ENCODE measurements at regions not wholly inside any gene's neighbourhood (a gene's known extent, or its start where the extent isn't known, plus 50 kb on each side); places are given as distances from the start of the nearest gene placed in this dataset.

DNA sequence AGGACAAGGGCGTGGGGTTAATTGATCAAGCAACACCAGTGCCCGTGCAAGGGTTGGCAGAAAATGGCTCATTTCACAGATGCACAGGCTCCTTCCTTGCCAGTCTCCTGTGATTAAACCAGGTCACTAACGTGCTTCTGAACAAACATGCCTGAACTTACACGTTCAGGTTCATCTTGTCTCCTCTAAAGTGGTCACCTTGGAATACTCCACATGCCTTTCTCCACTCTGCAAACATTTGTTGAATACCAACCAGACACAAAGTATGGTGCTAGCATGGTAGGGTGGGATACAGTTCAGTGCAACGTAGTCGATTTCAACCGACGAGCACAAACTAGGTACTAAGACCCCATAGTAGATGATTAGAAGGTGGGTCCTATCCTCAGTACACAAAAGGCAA, 72.6 kb upstream of the PTPRT start:
- no peaks in the 10 kb centered on the region for H3K36me3 ChIP-seq (ENCODE audit: insufficient read depth, low read length)
- no peaks in the 10 kb centered on the region for H3K79me2 ChIP-seq (ENCODE audit: insufficient read depth, low read depth, low read length)
- BruUV-seq (replicated peaks), result no TSS peak
- H3K4me1 ChIP-seq (ENCODE audit: insufficient read depth, low read length, poor library complexity, severe bottlenecking), result no peaks in the 10 kb centered on the region
- CTCF ChIA-PET (ENCODE audit: unreplicated experiment), result no interaction called here
- no peaks in the 10 kb centered on the region for H3K9me2 ChIP-seq (ENCODE audit: insufficient read depth, low read length)
- no peak overlapping the region for H2AFZ ChIP-seq (ENCODE audit: low read length)
- H3K27ac ChIP-seq (ENCODE audit: low read depth, low read length, poor library complexity, severe bottlenecking), result no peak overlapping the region
- TF ChIP-seq, protein P1, sequence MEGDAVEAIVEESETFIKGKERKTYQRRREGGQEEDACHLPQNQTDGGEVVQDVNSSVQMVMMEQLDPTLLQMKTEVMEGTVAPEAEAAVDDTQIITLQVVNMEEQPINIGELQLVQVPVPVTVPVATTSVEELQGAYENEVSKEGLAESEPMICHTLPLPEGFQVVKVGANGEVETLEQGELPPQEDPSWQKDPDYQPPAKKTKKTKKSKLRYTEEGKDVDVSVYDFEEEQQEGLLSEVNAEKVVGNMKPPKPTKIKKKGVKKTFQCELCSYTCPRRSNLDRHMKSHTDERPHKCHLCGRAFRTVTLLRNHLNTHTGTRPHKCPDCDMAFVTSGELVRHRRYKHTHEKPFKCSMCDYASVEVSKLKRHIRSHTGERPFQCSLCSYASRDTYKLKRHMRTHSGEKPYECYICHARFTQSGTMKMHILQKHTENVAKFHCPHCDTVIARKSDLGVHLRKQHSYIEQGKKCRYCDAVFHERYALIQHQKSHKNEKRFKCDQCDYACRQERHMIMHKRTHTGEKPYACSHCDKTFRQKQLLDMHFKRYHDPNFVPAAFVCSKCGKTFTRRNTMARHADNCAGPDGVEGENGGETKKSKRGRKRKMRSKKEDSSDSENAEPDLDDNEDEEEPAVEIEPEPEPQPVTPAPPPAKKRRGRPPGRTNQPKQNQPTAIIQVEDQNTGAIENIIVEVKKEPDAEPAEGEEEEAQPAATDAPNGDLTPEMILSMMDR (conservative IDR thresholded peaks at IDR 0.05; ENCODE audit: low read length), result no peak
- TF ChIP-seq EZH2phosphoT487 (IDR thresholded peaks at IDR 0.05; ENCODE audit: borderline replicate concordance, low read depth, low read length), result no peak
- intact Hi-C loops (cut with micrococcal nuclease; ENCODE audit: unreplicated experiment), result no loop called here
- H3K4me3 ChIP-seq (ENCODE audit: low read depth, low read length, poor library complexity, severe bottlenecking), result no peak overlapping the region
- H3K9me3 ChIP-seq (ENCODE audit: low read length), result no peaks in the 10 kb centered on the region
- no peak overlapping the region for H3K4me2 ChIP-seq (ENCODE audit: low read length)
- no peak for DNase-seq (ENCODE audit: low spot score)
- POLR2A ChIA-PET, result no interaction called here
- H4K20me1 ChIP-seq (ENCODE audit: insufficient read depth, low read length), result no peaks in the 10 kb centered on the region

DNA sequence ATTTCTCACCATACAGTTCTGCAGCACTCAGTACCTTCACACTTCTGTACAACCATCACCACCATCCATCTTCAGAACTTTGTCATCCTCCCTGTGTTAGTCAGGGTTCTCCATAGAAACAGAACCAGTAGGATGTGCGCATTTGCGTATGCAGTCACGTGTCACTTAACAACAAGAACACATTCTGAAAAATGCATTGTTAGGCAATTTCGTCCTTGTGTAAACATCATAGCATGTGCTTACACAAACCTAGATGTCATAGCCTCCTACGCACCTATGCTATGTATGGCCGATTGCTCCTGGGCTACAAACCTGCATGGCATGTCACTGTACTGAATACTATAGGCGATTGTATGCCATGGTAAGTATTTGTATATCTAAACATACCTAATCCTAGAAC, 66.2 kb upstream of the PTPRT start:
- ChIA-PET CTCF (ENCODE audit: unreplicated experiment) (no interaction called here), POLR2A (no interaction called here)
- no TSS peak for BruUV-seq (replicated peaks)
- H3K9me3 ChIP-seq (ENCODE audit: low read length), result no peaks in the 10 kb centered on the region
- no peak overlapping the region for H3K4me3 ChIP-seq (ENCODE audit: low read depth, low read length, poor library complexity, severe bottlenecking)
- no peak overlapping the region for H2AFZ ChIP-seq (ENCODE audit: low read length)
- intact Hi-C loops (cut with micrococcal nuclease; ENCODE audit: unreplicated experiment), result no loop called here
- DNase-seq (ENCODE audit: low spot score), result no peak
- H3K79me2 ChIP-seq (ENCODE audit: insufficient read depth, low read depth, low read length), result no peaks in the 10 kb centered on the region
- H3K4me1 ChIP-seq (ENCODE audit: insufficient read depth, low read length, poor library complexity, severe bottlenecking), result no peaks in the 10 kb centered on the region
- H3K36me3 ChIP-seq (ENCODE audit: insufficient read depth, low read length), result no peaks in the 10 kb centered on the region
- TF ChIP-seq, protein P1 (conservative IDR thresholded peaks at IDR 0.05; ENCODE audit: low read length), result no peak
- no peak for TF ChIP-seq EZH2phosphoT487 (IDR thresholded peaks at IDR 0.05; ENCODE audit: borderline replicate concordance, low read depth, low read length)
- H3K9me2 ChIP-seq (ENCODE audit: insufficient read depth, low read length), result no peaks in the 10 kb centered on the region
- H3K27ac ChIP-seq (ENCODE audit: low read depth, low read length, poor library complexity, severe bottlenecking), result no peak overlapping the region
- no peak overlapping the region for H3K4me2 ChIP-seq (ENCODE audit: low read length)
- no peaks in the 10 kb centered on the region for H4K20me1 ChIP-seq (ENCODE audit: insufficient read depth, low read length)

DNA sequence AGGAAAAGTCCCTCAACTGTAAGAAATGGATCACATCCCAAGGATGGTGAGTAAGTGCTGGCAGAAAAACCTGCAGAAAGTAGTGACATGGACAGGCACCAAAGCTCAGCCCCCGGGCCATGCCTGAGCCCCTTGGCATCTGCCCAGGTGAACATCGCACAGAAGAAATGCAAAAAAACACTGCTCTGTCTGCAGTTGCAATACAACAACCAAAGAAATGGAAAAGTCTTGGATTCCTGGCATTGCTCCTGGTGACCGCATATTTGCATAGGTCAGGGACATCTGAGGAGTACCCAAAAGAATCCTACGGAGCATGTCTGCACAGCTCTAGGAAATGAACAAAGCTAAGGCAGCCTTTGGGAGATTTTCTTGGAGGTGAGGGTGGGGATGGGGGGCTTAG, 63.1 kb upstream of the PTPRT start:
- no peaks in the 10 kb centered on the region for H4K20me1 ChIP-seq (ENCODE audit: insufficient read depth, low read length)
- H3K4me2 ChIP-seq (ENCODE audit: low read length), result no peak overlapping the region
- H3K36me3 ChIP-seq (ENCODE audit: insufficient read depth, low read length), result no peaks in the 10 kb centered on the region
- no peaks in the 10 kb centered on the region for H3K9me2 ChIP-seq (ENCODE audit: insufficient read depth, low read length)
- no peaks in the 10 kb centered on the region for H3K9me3 ChIP-seq (ENCODE audit: low read length)
- no TSS peak for BruUV-seq (replicated peaks)
- intact Hi-C loops (cut with micrococcal nuclease; ENCODE audit: unreplicated experiment), result no loop called here
- H3K4me3 ChIP-seq (ENCODE audit: low read depth, low read length, poor library complexity, severe bottlenecking), result no peak overlapping the region
- DNase-seq (ENCODE audit: low spot score), result no peak
- H2AFZ ChIP-seq (ENCODE audit: low read length), result no peak overlapping the region
- POLR2A ChIA-PET, result no interaction called here
- TF ChIP-seq, protein P1 (conservative IDR thresholded peaks at IDR 0.05; ENCODE audit: low read length), result no peak
- no peak for TF ChIP-seq EZH2phosphoT487 (IDR thresholded peaks at IDR 0.05; ENCODE audit: borderline replicate concordance, low read depth, low read length)
- CTCF ChIA-PET (ENCODE audit: unreplicated experiment), result no interaction called here
- H3K79me2 ChIP-seq (ENCODE audit: insufficient read depth, low read depth, low read length), result no peaks in the 10 kb centered on the region
- H3K4me1 ChIP-seq (ENCODE audit: insufficient read depth, low read length, poor library complexity, severe bottlenecking), result no peaks in the 10 kb centered on the region
- no peak overlapping the region for H3K27ac ChIP-seq (ENCODE audit: low read depth, low read length, poor library complexity, severe bottlenecking)
